GM18861 (cell line): ENCODE measurements at regions not wholly inside any gene's neighbourhood (a gene's known extent, or its start where the extent isn't known, plus 50 kb on each side); places are given as distances from the start of the nearest gene placed in this dataset.
"Not testable (repeated sequence)": the region's sequence is repeated elsewhere in the genome, so short reads cannot be mapped to it uniquely, and the experiment has no call there.

Source experiments
- ATAC-seq: cut with Tn5 transposase; IDR thresholded peaks from one replicate; pipeline ENCODE4 v1.9.1; 2021; ENCODE audit not compliant: unreplicated experiment

DNA sequence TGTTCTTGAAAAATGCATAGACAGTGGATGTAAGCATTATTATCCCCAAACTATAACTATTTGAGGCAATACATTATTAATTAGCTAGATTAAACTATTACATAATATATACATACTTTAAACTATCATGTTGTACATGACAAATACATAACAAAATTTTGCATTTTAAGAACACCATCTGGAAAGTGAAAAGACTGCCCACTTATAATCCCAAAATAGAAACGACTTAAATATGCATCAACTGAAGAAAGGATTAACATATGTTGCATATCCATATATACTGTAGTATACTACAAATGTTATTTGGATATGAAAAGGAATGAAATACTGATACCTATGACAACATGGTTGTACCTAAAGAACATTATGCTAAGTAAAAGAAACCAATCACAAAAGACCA lies 700.8 kb upstream of the SPRY2 start:
- ATAC-seq = no peak

DNA sequence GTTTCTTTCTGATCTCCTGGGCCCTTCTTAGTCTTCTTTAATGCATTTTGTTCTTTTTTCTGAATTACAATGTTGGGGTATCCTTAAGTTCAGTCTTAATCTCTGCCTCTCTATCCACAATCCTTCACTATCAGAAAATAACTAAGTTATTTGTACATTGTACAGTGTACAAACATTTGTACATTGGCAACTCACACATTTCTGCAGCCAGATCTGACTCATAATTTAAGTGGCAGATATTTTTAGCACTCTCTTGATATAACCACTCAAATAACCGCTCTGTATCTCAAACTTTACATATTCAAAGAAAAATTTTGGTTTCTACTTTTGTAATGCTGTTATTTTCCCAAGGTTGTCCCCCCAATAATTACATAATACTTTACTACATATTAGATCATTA lies 691.1 kb upstream of the SPRY2 start:
- ATAC-seq = no peak

DNA sequence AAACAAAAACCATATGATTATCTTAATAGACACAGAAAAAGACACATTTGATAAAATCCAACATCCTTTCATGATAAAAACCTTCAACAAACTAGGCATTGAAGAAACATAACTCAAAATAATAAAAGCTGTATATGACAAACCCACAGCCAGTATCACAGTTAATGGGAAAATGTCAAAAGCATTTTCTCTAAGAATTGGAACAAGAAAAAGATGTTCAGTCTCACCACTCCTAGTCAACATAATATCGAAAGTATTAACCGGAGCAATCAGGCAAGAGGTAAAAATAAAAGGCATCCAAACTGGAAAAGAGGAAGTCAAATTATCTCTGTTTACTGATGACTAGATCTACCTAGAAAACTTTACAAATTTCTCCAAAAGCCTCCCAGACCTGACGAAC lies 684.2 kb upstream of the SPRY2 start:
- ATAC-seq = no peak

DNA sequence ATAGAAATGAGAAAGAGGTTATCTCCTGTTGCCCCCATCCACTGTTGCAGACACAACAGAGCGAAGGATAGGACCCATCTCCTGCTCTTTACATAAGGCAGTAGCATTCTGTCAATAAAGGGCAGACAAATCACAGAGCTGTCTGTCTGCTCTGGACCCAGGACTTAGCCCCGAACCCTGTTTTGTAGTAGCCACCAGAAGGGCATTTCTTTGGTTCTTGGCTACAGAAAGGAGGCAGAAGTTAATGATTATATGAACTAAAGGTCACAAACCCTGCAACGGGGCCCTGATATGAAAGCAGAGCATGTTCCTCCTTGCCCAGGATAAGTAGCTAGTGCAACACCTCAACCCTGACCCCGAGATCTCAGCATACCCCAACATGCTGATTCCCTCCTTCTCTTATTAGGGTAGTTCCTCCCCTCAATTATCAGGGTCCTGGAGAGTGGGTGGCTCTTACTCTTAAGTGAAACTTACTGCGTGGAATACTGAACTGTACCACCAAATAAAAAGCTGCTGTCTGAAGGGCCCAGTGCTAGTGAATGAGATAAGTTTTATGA lies 680.4 kb upstream of the SPRY2 start:
- ATAC-seq = no peak

DNA sequence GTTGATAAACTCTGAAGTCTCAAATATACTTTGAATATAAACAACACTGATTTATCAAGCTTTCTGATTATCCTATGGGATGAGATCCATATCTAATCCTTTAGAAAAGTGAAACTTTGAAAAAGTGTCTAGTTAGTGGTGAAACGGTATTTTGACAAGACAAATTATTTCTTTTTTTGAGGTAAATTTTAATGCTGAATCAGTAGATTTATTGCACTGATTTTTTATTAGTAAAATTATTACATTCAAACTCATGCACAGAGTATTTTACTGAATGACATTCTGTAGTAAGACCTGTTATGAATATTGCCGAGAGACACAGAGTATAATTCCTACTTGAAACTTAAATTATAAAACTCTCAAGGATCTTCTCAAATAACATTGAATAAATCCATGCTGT lies 679.1 kb upstream of the SPRY2 start:
- ATAC-seq = no peak

DNA sequence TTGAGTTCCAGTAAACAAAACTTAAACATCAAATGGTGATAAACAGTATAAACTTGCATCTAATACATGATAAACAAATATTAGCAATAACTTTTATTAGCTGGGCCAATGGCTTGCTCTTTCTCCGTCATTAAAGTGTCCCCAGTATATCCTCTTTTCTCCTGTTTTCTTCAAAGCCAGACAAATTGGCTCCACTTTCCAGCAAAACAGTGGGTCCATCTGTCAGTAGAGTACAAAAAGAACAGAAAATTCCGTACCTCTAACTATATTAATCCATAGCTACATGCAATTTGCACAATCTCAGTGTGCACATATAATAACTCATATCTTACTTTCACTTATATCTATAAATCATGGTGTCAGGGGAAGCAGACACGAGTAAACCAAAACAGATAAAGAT lies 678.0 kb upstream of the SPRY2 start:
- ATAC-seq = no peak

DNA sequence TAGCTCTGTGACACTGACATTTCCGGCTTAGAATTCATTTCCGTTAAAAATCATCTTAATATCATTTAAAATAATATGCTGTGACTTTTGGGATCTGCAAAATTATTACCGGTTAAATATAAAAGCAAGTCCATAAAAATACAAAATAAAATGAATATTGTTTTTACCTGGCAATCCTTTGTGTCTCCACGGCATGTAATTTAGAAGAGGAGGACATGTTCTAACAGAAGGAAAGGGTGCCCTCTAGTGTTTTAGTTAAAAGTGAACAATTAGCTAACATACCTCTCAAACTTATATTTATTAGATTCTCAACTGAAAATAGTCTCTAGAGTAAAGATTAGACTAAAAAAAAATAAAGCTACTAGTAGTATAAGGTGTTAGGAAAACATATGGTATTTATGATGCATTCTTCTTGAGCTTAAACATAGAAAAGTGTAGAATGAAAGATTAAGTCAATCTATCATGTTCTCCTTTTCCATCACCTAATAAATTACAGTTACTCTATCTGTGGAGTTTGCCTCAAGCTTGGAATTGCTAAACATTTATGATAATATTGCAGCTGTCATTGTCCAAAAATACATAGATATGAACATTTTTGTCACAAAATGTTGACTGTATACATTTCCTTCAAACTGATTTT lies 676.7 kb upstream of the SPRY2 start:
- peak; percentile 82 for ATAC-seq

DNA sequence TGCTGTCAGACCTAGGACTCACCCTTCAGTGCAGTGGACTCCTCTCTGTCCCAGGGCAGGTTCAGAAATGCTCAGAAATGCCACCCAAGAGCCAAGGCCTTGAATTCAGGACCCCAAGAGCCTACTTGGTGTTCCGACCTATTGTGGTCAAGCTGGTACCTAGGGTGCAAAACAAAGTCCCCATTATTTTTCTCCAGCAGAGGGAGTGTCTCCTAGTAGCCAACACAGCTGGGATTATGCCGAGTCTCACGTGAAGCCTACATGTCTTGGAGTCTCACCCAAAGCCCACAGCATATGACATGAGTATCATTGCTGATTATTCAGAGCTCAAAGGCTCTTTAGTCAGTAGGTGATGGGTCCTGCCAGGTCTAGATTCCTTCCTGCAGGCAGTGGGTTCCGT lies 671.1 kb upstream of the SPRY2 start:
- no peak for ATAC-seq

DNA sequence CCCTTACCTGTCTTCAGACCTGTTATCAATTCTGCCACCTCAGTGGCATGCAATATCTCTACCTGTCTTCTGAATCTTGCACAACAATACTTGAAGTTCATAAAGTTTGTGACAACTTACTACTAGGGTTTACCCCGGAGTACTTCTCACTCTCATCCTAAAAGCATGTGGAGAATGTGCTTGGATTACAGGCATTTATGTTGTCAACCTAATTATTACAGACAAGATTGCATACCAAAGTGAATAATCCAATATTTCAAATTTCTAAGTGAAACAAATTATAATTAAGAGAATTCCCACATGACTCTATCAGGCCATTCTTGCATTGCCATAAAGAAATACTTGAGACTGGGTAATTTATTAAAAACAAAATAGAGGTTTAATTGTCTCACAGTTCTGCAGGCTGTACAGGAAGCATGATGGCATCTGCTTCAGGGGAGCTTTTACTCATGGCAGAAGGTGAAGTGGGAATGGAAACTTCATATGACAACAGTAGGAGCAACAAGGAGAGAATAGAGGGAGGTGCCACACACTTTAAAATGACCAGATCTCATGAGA lies 661.0 kb upstream of the SPRY2 start:
- no peak for ATAC-seq

DNA sequence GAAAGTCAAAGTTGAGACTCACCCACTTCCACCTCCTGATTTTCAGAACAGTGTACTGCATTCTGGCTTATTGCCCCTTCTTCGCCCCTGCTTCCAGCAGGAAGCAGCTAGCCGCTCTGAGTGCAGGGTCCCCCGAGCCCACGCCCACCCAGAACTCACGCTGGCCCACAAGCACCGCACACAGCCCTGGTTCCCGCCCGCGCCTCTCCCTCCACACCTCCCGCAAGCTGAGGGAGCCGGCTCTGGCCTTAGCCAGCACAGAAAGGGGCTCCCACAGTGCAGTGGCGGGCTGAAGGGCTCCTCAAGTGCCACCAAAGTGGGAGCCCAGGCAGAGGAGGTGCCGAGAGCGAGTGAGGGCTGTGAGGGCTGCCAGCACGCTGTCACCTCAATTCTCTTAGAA lies 657.7 kb upstream of the SPRY2 start:
- ATAC-seq = not testable (repeated sequence)

DNA sequence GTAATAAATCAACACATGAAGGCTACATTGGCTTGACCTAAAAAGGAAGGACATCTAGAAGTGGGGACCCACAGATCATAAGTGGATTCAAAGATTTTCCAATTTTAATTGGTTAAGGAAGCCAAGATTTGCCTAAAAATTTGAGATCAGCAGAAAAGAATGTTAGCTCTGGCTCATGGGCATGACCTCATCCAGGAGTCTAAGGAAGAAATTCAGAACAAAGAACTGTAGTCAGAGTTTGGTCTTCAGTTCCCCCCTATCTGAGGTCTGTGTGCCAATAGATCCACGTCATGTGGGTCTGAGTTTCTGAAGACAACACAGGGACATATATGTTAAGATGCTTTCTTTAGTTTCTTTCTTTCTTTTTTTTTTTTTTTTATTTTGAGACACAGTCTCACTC lies 648.8 kb upstream of the SPRY2 start:
- ATAC-seq = no peak

DNA sequence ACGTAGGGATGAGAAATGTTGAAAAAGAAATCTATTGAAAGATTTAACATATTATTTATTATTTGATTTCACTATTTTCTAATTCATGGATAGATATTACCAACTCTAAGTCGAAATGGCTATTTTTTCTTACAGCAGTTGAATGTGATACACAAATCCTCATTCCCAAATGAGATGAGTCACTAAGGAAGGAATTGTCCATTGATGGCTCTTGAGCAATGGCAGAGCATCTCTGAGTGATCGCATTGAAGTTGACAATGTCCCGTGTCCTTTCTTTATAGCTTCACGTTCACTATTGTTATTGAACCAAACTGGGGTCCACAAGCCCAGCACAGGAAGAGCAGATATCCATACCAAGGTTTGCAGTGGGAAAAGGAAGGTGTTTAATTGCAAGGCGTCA lies 648.3 kb upstream of the SPRY2 start:
- ATAC-seq = no peak

DNA sequence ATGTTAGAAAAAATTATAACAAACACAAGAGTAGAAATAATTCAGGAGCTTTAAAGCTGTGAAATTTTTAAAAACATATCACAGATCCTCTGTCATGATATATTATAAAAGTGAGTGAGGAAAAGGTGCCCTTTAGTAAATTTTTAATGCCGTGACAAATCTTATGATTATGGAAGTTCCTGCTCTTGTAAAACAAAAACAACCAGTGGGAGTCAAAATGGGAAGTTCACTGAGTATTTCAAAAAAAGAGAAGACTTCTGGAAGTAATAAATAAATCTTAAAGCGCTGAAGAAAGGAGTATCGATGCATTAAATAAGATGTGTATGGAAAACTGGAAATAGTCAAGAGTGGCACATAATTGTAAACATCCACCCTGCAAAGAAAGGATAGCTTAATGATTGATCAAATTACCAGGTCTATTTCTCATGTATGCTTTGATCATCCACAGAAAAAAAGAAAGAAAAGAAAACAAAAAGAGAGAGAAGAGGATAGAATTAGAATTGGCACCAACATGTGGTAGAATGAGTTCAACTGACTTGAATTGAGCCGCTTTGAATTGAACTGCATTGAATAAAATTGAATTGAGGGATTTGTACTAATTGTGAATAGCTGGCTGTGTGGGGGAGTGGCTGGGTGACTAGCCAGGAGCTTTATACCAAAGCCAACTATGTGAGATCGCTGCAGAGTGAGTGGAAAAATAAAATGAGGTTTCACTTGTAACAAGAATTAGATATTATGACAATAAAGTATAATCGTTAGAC lies 647.6 kb upstream of the SPRY2 start:
- ATAC-seq = no peak

DNA sequence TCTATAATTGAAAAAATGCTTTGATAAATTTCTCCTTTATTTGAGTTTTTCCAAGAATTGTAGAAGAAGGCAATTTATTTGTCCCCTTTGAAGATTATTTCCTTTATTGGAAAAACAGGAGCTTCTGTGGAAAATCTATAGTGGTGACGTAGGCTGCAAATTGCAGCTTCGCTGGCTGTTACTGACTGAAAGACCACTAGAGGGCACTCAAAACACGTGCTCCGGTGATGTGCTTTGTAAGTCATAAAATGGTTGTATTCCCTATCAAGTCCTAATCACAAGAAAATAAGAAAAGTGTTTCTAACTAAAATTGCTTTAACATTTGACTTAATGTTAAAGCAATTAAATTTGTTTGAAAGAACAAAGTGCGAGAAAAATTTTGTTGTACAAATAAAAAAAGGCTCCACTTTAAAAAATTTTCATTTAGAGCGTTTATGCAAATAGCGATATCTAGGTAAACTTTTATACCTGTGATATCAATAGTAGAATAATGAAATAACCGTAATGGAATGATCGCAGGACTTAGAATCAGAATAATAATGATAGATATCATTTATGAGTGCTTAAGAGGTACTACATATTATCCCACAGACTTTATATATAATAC lies 638.2 kb upstream of the SPRY2 start:
- peak; percentile 94 for ATAC-seq

DNA sequence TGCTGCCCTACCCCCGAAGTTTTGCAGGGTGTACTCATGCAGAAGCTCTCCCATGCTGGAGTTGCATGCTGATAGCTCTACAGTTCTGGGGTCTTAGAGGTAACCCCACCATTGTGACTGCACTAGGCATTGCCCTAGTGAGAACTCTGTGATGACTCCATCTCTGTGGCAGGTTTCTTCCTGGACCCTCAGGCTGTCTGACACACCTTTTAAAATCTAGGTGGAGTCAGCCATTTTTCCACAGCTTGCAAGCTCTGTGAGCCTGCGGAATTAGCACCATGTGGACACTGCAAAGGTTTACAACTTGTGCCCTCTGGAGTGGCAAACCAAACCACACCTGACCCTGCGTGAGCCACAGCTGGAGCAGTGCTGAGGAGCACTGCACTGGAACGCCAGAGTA lies 636.2 kb upstream of the SPRY2 start:
- ATAC-seq = no peak

DNA sequence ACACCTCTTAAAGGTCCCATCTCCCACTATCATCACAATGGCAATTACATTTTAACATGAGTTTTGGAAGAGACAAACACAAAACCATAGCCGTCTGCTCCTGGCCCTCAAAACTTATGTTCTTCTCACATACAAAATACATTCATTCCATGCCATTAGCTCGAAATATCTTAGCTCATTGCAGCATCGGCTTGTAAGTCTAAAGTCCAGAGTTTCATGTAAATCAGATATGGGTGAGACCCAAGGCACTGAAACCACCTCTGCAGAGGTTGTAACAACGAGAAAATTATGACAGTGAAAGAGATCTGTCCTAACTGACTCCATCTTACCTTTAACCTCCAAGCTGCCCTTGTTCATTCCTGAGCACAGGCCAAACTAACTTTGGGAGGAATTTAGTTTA lies 635.0 kb upstream of the SPRY2 start:
- ATAC-seq = no peak

DNA sequence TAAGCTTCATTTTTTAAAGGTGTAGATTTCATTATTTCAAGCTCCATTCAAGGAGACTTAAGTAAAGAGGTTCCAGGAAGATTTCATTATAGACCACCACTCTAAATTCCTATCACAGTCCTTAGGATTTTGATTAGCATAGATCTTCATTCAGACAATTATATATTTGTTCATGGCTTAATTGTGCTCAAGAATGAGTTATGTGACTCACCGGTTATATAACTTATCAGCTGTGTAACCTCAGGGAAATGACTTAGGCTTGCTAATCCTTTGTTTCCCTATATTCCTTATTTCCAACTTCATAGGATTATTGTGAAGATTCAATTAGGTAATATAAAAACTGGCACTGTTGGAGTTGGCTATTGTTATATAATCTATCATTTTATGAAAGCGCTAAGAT lies 632.8 kb upstream of the SPRY2 start:
- ATAC-seq = no peak

DNA sequence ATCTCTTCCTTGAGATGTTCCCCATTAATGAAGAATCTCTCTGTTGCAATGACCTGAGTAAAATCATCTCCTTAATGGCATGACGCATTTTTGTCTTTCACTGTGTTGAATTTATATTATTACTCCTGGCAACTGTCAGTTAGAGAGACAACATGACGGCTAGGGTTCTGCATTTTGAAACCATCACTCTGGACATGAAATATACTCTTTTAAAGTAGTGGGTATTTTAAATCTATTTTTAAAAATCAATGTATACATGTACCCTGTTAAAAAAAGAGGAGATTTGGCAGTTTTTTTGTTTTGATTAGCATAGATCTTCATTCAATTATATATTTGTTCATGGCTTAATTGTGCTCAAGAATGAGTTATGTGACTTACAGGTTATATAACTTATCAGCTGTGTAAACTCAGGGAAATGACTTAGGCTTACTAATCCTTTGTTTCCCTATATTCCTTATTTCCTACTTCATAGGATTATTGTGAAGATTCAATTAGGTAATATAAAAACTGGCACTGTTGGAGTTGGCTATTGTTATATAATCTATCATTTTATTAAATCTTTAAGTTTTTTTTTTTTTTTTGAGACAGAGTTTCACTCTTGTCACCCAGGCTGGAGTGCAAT lies 632.0 kb upstream of the SPRY2 start:
- ATAC-seq = no peak

DNA sequence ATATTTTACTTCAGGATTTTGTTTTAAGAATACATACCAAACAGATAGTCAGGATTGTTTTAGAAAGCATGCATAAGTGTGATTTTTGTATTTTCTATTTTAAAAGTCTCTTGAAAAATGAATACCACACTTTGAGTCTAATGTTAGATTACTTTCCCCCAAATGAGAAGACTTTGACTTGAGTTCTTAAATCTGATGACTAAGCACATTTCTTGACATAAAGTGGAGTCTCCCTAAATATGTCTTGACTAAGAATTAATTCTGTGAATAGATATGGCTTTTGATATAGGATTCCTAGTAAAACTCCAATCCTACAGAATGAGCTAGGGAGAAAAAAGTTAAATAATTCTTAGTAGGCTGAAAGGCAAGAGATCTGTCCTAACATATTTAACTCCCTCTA lies 624.2 kb upstream of the SPRY2 start:
- no peak for ATAC-seq

DNA sequence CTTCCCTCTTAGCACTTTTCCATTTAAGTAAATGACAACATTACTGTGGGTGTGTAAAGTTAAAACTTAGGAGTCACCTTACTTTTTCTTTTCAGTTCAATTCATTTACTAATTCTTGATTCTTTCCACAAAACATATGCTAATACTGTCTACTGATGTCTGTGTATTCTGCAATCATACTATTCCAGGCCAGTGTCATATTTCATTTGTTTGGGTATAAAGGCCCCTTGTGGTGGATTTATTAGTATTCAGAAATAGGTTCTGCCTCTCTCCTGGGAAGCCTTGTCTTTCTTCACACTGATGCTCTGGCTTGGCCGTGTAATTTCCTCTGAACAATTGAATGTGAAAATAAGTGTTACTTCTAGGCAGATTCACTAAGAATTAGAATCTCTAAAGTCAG lies 621.9 kb upstream of the SPRY2 start:
- ATAC-seq = no peak

DNA sequence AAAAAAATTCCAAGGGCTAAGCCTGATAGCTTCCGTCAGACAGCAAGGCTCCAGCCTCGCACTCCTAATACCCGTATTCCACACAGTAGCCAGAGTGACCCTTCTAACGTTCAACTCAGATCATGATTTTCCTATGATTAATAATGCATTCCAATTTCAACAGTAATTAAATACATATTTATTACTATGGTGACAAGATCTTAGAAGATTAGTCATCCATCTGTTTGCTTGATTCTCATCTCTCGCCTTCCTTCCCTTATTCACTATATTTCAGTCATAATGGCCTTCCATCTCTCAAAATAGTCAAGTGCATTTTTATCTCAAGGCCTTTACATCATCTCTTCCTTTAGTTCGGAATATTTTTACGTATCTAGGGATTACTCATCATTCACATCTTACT lies 621.2 kb upstream of the SPRY2 start:
- ATAC-seq = no peak
